ENCODE measurements at regions not wholly inside any gene's neighbourhood (a gene's known extent, or its start where the extent isn't known, plus 50 kb on each side); places are given as distances from the start of the nearest gene placed in this dataset.
A peak's percentile ranks its signal among the peaks of the same experiment; 100 is the strongest.

- CTCF ChIA-PET, result interaction anchor here (0.8 to 1.3 kb wide), 3 partner anchors 10 to 547 kb away, joined by 3 to 4 read pairs (median 3); no protein-coding TSS in a partner anchor
- H3K27ac ChIP-seq, result no peak overlapping the region
- DNase-seq (ENCODE audit: low spot score), result peak; percentile 22
- POLR2A ChIA-PET (ENCODE audit: low non-redundant PET), result no interaction called here
- TF ChIP-seq CTCF (conservative IDR thresholded peaks at IDR 0.05; ENCODE audit: low read depth), result peak; percentile 16; the same call in 1 of the 2 replicates
Measured at GRCh38 chr12:88633312-88633711, 53.0 kb upstream of the KITLG start.

GRCh38 chr12:88630561-88630960, 50.3 kb upstream of the KITLG start:
- ChIA-PET POLR2A (ENCODE audit: low non-redundant PET) (no interaction called here), CTCF (no interaction called here)
- H3K27ac ChIP-seq, result no peak overlapping the region
- no peak for DNase-seq (ENCODE audit: low spot score)
- TF ChIP-seq CTCF (conservative IDR thresholded peaks at IDR 0.05; ENCODE audit: low read depth), result no peak
